Suprapubic skin (tissue), 4 donors: ENCODE measurements at regions not wholly inside any gene's neighbourhood (a gene's known extent, or its start where the extent isn't known, plus 50 kb on each side); places are given as distances from the start of the nearest gene placed in this dataset.

Experiments
- DNase-seq, 2 donors: peaks; one replicate each; pipeline ENCODE4 v3.0.0-alpha.2; 2019; ENCODE audit warnings: low spot score in 2 of 2
- H3K27ac ChIP-seq: fragments of 200-600 bp; sonication (generic); one replicate; pipeline ENCODE4 v1.5.1; 2019
- H3K27me3 ChIP-seq: fragments of 200-600 bp; sonication (generic); one replicate; pipeline ENCODE4 v1.5.1; 2019
- H3K36me3 ChIP-seq: fragments of 200-600 bp; sonication (generic); one replicate; pipeline ENCODE4 v1.5.1; 2019
- H3K4me1 ChIP-seq: fragments of 200-600 bp; sonication (generic); one replicate; pipeline ENCODE4 v1.5.1; 2019
- H3K4me3 ChIP-seq: fragments of 200-600 bp; sonication (generic); one replicate; pipeline ENCODE4 v1.5.1; 2019; ENCODE audit warnings: mild to moderate bottlenecking
- H3K9me3 ChIP-seq: fragments of 200-600 bp; sonication (generic); one replicate; pipeline ENCODE4 v1.5.1; 2019
- EP300 ChIP-seq: sonication (generic); formaldehyde crosslinking; IDR thresholded peaks from one replicate; pipeline ENCODE4 v1.6.1; 2017; ENCODE audit warnings: antibody characterized with exemption
- POLR2A ChIP-seq, 2 donors: fragments of 450-650 bp; IDR thresholded peaks; one replicate each; pipeline ENCODE4 v1.6.1; 2017; ENCODE audit warnings: antibody characterized with exemption in 2 of 2, mild to moderate bottlenecking in 2 of 2, moderate library complexity in 2 of 2
- POLR2AphosphoS5 ChIP-seq, 3 donors: sonication (generic); formaldehyde crosslinking; IDR thresholded peaks; one replicate each; pipeline ENCODE4 v1.6.1; 2017; ENCODE audit warnings: antibody characterized with exemption in 3 of 3
- WGBS: methylation state at CpG from one replicate; pipeline ENCODE4 v1.1.5; 2018; 5-methylcytosine and 5-hydroxymethylcytosine counted together
- TF ChIP-seq, protein P1 (sequence below), 2 donors: fragments of 200-600 bp in 1 of 2; fragments of 450-650 bp in 1 of 2; sonication (generic) in 1 of 2; IDR thresholded peaks; one replicate each; pipeline ENCODE4 v1.5.1; 2016 to 2019; ENCODE audit warnings: antibody characterized with exemption in 2 of 2, mild to moderate bottlenecking in 1 of 2, moderate library complexity in 1 of 2

DNA sequence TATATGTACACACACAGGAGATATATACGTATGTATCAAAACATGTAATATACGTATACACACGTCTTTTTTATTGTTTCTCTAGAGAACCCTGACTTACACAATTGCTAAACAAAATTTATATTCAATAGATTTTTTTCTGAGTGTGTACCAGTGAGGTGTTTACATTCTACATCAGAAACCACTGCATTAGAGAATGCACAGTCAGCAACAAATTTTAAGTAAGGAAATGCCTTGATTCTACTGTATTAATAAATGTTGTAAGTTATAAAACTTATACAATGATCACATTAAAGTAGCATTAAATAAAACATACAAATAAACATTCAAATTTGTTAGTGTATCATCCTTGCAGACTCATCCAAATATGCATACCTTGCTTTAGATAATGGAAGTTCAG is 376.4 kb upstream of the FAM98A start:
- TF ChIP-seq POLR2A (IDR thresholded peaks at IDR 0.05) (no peak), POLR2AphosphoS5 (IDR thresholded peaks at IDR 0.05) (no peak), EP300 (no peak)
- TF ChIP-seq, protein P1, sequence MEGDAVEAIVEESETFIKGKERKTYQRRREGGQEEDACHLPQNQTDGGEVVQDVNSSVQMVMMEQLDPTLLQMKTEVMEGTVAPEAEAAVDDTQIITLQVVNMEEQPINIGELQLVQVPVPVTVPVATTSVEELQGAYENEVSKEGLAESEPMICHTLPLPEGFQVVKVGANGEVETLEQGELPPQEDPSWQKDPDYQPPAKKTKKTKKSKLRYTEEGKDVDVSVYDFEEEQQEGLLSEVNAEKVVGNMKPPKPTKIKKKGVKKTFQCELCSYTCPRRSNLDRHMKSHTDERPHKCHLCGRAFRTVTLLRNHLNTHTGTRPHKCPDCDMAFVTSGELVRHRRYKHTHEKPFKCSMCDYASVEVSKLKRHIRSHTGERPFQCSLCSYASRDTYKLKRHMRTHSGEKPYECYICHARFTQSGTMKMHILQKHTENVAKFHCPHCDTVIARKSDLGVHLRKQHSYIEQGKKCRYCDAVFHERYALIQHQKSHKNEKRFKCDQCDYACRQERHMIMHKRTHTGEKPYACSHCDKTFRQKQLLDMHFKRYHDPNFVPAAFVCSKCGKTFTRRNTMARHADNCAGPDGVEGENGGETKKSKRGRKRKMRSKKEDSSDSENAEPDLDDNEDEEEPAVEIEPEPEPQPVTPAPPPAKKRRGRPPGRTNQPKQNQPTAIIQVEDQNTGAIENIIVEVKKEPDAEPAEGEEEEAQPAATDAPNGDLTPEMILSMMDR (IDR thresholded peaks at IDR 0.05), result no peak
- Histone ChIP-seq H3K4me3 (no peak overlapping the region), H3K9me3 (peaks cover 5% of the 10 kb centered on the region), H3K27ac (no peak overlapping the region), H3K27me3 (no peaks in the 10 kb centered on the region), H3K4me1 (no peaks in the 10 kb centered on the region), H3K36me3 (no peaks in the 10 kb centered on the region)
- no peak for DNase-seq
- 91% methylated on average over 3 of the region's 3 CpGs for WGBS

DNA sequence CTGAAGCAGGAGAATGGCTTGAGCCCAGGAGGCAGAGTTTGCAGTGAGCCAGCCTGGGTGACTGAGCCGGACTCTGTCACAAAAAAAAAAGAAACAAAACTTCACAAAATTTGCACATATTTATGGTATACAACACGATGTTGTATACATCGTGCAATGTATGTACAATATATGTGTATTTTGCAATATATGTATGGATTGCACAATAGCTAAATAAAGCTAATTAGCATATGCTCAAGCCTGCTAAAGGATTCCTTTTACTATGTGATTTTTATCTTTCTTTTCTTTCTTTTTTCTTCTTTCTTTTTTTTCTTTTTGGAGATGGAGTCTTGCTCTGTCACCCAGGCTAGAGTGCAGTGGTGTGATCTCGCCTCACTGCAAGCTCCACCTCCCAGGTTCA is 368.0 kb upstream of the FAM98A start:
- TF ChIP-seq POLR2A (IDR thresholded peaks at IDR 0.05) (no peak), POLR2AphosphoS5 (IDR thresholded peaks at IDR 0.05) (no peak), EP300 (no peak)
- TF ChIP-seq, protein P1 (IDR thresholded peaks at IDR 0.05), result no peak
- no peaks in the 10 kb centered on the region for H3K36me3 ChIP-seq
- WGBS, result 90% methylated on average over 4 of the region's 4 CpGs

GRCh38 chr2:33958591-33958990 is 359.5 kb upstream of the FAM98A start:
- H3K4me1 ChIP-seq, result no peaks in the 10 kb centered on the region
- TF ChIP-seq POLR2A (IDR thresholded peaks at IDR 0.05) (no peak), EP300 (no peak), POLR2AphosphoS5 (IDR thresholded peaks at IDR 0.05) (no peak)
- TF ChIP-seq, protein P1 (IDR thresholded peaks at IDR 0.05), result no peak
- no peak for DNase-seq
- no peaks in the 10 kb centered on the region for H3K27me3 ChIP-seq
- WGBS, result 18% methylated on average over 5 of the region's 5 CpGs
- H3K27ac ChIP-seq, result no peak overlapping the region
- H3K4me3 ChIP-seq, result no peak overlapping the region
- H3K9me3 ChIP-seq, result no peaks in the 10 kb centered on the region
- no peaks in the 10 kb centered on the region for H3K36me3 ChIP-seq

More for the DNA sequence above, 368.0 kb upstream of the FAM98A start:
- Histone ChIP-seq H3K4me3 (no peak overlapping the region), H3K27ac (no peak overlapping the region), H3K27me3 (no peaks in the 10 kb centered on the region), H3K4me1 (no peaks in the 10 kb centered on the region), H3K9me3 (no peaks in the 10 kb centered on the region)
- no peak for DNase-seq

GRCh38 chr2:33949371-33949770 is 350.3 kb upstream of the FAM98A start:
- Histone ChIP-seq H3K27ac (no peak overlapping the region), H3K36me3 (no peaks in the 10 kb centered on the region), H3K4me3 (no peak overlapping the region), H3K9me3 (peaks cover 4% of the 10 kb centered on the region), H3K4me1 (no peaks in the 10 kb centered on the region), H3K27me3 (no peaks in the 10 kb centered on the region)
- DNase-seq, result no peak
- TF ChIP-seq EP300, result no peak
- TF ChIP-seq, protein P1 (IDR thresholded peaks at IDR 0.05), result no peak
- no peak for TF ChIP-seq POLR2A (IDR thresholded peaks at IDR 0.05)
- TF ChIP-seq POLR2AphosphoS5 (IDR thresholded peaks at IDR 0.05), result no peak

DNA sequence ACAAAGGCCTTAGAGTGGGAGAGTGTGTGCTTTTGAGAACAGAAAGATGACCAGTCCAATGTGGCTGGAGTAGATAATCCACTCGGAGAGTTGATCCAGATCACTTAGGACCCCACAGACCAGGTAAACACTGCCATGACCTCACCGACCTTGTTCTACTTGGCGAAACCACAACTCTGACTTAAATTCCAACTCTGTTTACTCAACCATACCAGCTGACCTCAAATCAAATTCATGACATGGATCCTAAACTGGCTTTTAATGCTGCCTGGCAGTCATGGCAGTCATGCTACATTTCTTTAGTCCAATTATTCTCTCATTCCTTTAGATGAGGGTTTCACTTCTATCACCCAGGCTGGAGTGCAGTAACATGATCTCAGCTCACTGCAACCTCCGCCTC is 347.1 kb upstream of the FAM98A start:
- TF ChIP-seq POLR2AphosphoS5 (IDR thresholded peaks at IDR 0.05) (no peak), POLR2A (IDR thresholded peaks at IDR 0.05) (no peak), EP300 (no peak)
- TF ChIP-seq, protein P1 (IDR thresholded peaks at IDR 0.05), result no peak
- Histone ChIP-seq H3K4me3 (no peak overlapping the region), H3K4me1 (no peaks in the 10 kb centered on the region), H3K27ac (no peak overlapping the region), H3K36me3 (no peaks in the 10 kb centered on the region), H3K27me3 (no peaks in the 10 kb centered on the region), H3K9me3 (peaks cover under 1% of the 10 kb centered on the region)
- DNase-seq, result no peak
- 88% methylated on average over 4 of the region's 4 CpGs for WGBS
